ENCODE measurements at regions not wholly inside any gene's neighbourhood (a gene's known extent, or its start where the extent isn't known, plus 50 kb on each side); places are given as distances from the start of the nearest gene placed in this dataset.

DNA sequence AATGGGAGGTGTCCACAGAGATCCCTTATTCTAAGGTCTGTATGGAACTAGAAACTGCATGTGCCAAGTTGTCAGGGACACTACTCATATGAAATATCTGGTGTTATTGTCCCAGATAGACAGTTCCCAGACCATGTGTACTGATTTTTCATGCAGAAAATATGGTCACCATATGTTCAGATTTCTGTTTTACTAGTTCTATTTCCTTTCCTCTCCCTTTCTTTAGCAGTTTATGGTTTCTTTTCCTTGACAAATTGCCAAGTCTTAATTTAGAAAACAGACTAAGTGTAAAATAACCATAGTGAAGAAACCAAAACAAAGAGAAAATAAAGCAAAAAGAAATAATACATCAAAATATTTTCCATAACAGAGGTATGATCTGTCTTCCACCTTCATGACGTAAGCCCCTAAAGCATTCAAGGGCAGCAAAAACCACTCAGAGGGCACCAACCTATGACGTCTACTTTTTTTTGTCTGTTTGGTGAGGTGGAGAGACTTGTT is 248.5 kb downstream of the KCTD12 start:
- H2AFZ ChIP-seq (ENCODE audit: low read length), result no peak overlapping the region
- no peaks in the 10 kb centered on the region for H3K9me3 ChIP-seq (ENCODE audit: control insufficient read depth, insufficient read depth, low read depth, low read length)
- no peak overlapping the region for H3K4me3 ChIP-seq (replicated peaks in 1 of 4; ENCODE audit: control extremely low read depth in 1 of 4, insufficient read depth in 1 of 4, low read depth in 3 of 4, low read length in 4 of 4)
- H3K4me1 ChIP-seq (ENCODE audit: control insufficient read depth, extremely low read depth, insufficient read depth, low read length), result peaks cover 3% of the 10 kb centered on the region
- no peaks in the 10 kb centered on the region for H4K20me1 ChIP-seq (ENCODE audit: control insufficient read depth, extremely low read depth, insufficient read depth, low read length)
- H3K27me3 ChIP-seq (ENCODE audit: control insufficient read depth, insufficient read depth, low read length), result no peaks in the 10 kb centered on the region
- no peak overlapping the region for H3K4me2 ChIP-seq (ENCODE audit: extremely low read depth, insufficient read depth, low read length)
- DNase-seq (ENCODE audit: low read depth in 2 of 2), result peak; percentile 30 to 86
- H3K9ac ChIP-seq (ENCODE audit: insufficient read depth, low read length), result no peak overlapping the region
- H3K79me2 ChIP-seq (ENCODE audit: control insufficient read depth, insufficient read depth, low read length), result no peaks in the 10 kb centered on the region
- TF ChIP-seq, protein P1, sequence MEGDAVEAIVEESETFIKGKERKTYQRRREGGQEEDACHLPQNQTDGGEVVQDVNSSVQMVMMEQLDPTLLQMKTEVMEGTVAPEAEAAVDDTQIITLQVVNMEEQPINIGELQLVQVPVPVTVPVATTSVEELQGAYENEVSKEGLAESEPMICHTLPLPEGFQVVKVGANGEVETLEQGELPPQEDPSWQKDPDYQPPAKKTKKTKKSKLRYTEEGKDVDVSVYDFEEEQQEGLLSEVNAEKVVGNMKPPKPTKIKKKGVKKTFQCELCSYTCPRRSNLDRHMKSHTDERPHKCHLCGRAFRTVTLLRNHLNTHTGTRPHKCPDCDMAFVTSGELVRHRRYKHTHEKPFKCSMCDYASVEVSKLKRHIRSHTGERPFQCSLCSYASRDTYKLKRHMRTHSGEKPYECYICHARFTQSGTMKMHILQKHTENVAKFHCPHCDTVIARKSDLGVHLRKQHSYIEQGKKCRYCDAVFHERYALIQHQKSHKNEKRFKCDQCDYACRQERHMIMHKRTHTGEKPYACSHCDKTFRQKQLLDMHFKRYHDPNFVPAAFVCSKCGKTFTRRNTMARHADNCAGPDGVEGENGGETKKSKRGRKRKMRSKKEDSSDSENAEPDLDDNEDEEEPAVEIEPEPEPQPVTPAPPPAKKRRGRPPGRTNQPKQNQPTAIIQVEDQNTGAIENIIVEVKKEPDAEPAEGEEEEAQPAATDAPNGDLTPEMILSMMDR (conservative IDR thresholded peaks at IDR 0.05 in 1 of 2, IDR thresholded peaks at IDR 0.05 in 1 of 2; ENCODE audit: low read depth in 1 of 2, low read length in 2 of 2), result no peak
- no peak for TF ChIP-seq EZH2 (IDR thresholded peaks at IDR 0.05; ENCODE audit: low read length, missing control alignments)
- H3K27ac ChIP-seq (ENCODE audit: insufficient read depth, low read length), result no peak overlapping the region
- no peaks in the 10 kb centered on the region for H3K36me3 ChIP-seq (ENCODE audit: control insufficient read depth, insufficient read depth, low read length)

DNA sequence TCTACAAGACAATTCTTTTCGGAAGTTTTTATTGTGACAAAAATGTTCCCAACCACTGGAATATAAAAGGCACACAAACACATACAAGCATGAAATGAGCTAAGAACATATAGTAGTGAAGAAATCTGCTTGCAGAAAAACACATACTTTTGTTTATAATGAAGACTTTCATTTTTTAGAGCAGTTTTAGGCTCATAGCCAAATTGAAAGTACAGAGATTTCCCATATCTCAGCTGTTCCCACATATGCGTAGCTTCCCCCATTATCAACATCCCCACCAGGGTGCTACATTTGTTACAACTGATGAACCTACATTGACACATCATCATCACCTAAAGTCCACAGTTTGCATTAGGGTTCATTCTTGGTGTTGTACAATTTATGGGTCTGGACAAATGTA is 249.4 kb downstream of the KCTD12 start:
- H3K4me1 ChIP-seq (ENCODE audit: control insufficient read depth, extremely low read depth, insufficient read depth, low read length), result peaks cover 3% of the 10 kb centered on the region
- H3K9ac ChIP-seq (ENCODE audit: insufficient read depth, low read length), result no peak overlapping the region
- no peaks in the 10 kb centered on the region for H3K9me3 ChIP-seq (ENCODE audit: control insufficient read depth, insufficient read depth, low read depth, low read length)
- no peaks in the 10 kb centered on the region for H3K79me2 ChIP-seq (ENCODE audit: control insufficient read depth, insufficient read depth, low read length)
- H3K36me3 ChIP-seq (ENCODE audit: control insufficient read depth, insufficient read depth, low read length), result no peaks in the 10 kb centered on the region
- H3K27ac ChIP-seq (ENCODE audit: insufficient read depth, low read length), result no peak overlapping the region
- TF ChIP-seq, protein P1 (conservative IDR thresholded peaks at IDR 0.05 in 1 of 2, IDR thresholded peaks at IDR 0.05 in 1 of 2; ENCODE audit: low read depth in 1 of 2, low read length in 2 of 2), result no peak
- TF ChIP-seq EZH2 (IDR thresholded peaks at IDR 0.05; ENCODE audit: low read length, missing control alignments), result no peak
- no peak overlapping the region for H2AFZ ChIP-seq (ENCODE audit: low read length)
- DNase-seq (ENCODE audit: low read depth in 2 of 2), result peak in 1 of 2 donors; percentile 50
- H3K4me2 ChIP-seq (ENCODE audit: extremely low read depth, insufficient read depth, low read length), result no peak overlapping the region
- H3K27me3 ChIP-seq (ENCODE audit: control insufficient read depth, insufficient read depth, low read length), result no peaks in the 10 kb centered on the region
- H4K20me1 ChIP-seq (ENCODE audit: control insufficient read depth, extremely low read depth, insufficient read depth, low read length), result no peaks in the 10 kb centered on the region
- H3K4me3 ChIP-seq (replicated peaks in 1 of 4; ENCODE audit: control extremely low read depth in 1 of 4, insufficient read depth in 1 of 4, low read depth in 3 of 4, low read length in 4 of 4), result no peak overlapping the region

DNA sequence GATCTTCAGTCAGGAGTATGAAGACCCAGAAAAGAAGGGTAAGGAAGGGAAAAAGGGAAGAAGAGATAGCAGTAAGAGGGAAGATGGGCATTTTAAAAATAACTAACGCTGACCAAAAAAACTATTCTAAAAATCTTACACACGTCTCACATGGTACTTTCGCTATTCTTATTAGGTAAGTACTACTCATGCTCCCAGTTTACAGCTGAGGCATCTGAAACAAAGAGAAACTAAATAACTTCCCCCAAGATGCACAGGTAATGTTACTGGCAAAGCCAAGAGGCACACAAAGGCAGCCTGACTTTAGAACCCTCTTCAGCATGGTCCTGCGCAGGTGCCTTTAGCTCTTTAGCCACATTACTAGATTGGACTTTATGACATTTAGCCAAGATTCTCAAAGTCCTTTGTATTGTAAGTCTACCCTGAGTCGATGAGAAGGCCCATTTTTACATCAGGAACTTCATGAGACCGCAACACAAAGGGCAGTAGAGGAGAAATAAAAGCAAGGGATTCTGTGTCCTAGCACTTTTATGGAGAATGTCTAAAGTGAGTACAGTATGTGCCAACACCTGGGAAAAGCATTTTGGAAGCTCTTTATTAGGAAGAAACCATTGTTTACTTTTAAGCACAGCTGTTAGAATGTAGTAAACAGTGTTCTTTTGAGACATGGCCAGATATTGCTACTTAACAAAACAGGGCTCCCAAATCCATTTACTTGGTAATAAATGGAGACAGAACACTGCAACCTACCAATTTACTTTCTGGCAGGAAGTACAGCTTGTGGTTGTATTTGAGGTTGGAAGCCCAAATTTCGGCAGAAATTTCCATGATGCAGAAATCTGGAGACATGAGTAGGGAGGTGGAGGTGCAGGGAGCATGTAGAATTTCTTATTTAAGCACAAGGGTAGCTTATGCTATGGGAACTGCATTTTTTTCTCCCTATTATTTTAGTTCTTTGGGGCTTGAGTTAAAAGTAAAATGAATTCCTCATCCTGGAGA is 250.7 kb downstream of the KCTD12 start:
- no peak overlapping the region for H3K27ac ChIP-seq (ENCODE audit: insufficient read depth, low read length)
- H3K9ac ChIP-seq (ENCODE audit: insufficient read depth, low read length), result no peak overlapping the region
- no peaks in the 10 kb centered on the region for H3K27me3 ChIP-seq (ENCODE audit: control insufficient read depth, insufficient read depth, low read length)
- H3K79me2 ChIP-seq (ENCODE audit: control insufficient read depth, insufficient read depth, low read length), result no peaks in the 10 kb centered on the region
- no peak for DNase-seq (ENCODE audit: low read depth in 2 of 2)
- H3K4me2 ChIP-seq (ENCODE audit: extremely low read depth, insufficient read depth, low read length), result no peak overlapping the region
- H3K36me3 ChIP-seq (ENCODE audit: control insufficient read depth, insufficient read depth, low read length), result no peaks in the 10 kb centered on the region
- H3K4me1 ChIP-seq (ENCODE audit: control insufficient read depth, extremely low read depth, insufficient read depth, low read length), result peaks cover 3% of the 10 kb centered on the region
- no peak overlapping the region for H2AFZ ChIP-seq (ENCODE audit: low read length)
- no peak for TF ChIP-seq EZH2 (IDR thresholded peaks at IDR 0.05; ENCODE audit: low read length, missing control alignments)
- TF ChIP-seq, protein P1 (conservative IDR thresholded peaks at IDR 0.05 in 1 of 2, IDR thresholded peaks at IDR 0.05 in 1 of 2; ENCODE audit: low read depth in 1 of 2, low read length in 2 of 2), result no peak
- H4K20me1 ChIP-seq (ENCODE audit: control insufficient read depth, extremely low read depth, insufficient read depth, low read length), result no peaks in the 10 kb centered on the region
- no peaks in the 10 kb centered on the region for H3K9me3 ChIP-seq (ENCODE audit: control insufficient read depth, insufficient read depth, low read depth, low read length)
- no peak overlapping the region for H3K4me3 ChIP-seq (replicated peaks in 1 of 4; ENCODE audit: control extremely low read depth in 1 of 4, insufficient read depth in 1 of 4, low read depth in 3 of 4, low read length in 4 of 4)

Data from fibroblast of lung (primary cell).